ENCODE measurements at regions not wholly inside any gene's neighbourhood (a gene's known extent, or its start where the extent isn't known, plus 50 kb on each side); places are given as distances from the start of the nearest gene placed in this dataset.
"Not testable (repeated sequence)": the region's sequence is repeated elsewhere in the genome, so short reads cannot be mapped to it uniquely, and the experiment has no call there.

- DNase-seq: no peak
Observed at GRCh38 chr7:46932306-46932675, 649.6 kb downstream of the TNS3 start.

- DNase-seq: no peak
Observed at GRCh38 chr7:46930366-46930765, 651.5 kb downstream of the TNS3 start.

GRCh38 chr7:46929359-46929758 is 652.6 kb downstream of the TNS3 start:
- no peak for DNase-seq

GRCh38 chr7:46928719-46929118 is 653.2 kb downstream of the TNS3 start:
- no peak for DNase-seq

GRCh38 chr7:46927131-46927810 is 654.6 kb downstream of the TNS3 start:
- no peak for DNase-seq

- no peak for DNase-seq
Observed at GRCh38 chr7:46916581-46916980, 665.3 kb downstream of the TNS3 start.

- no peak for DNase-seq
Observed at GRCh38 chr7:46912692-46913091, 669.2 kb downstream of the TNS3 start.

- no peak for DNase-seq
Observed at GRCh38 chr7:46909601-46910051, 672.3 kb downstream of the TNS3 start.

- DNase-seq: no peak
Observed at GRCh38 chr7:46908770-46909169, 673.1 kb downstream of the TNS3 start.

- DNase-seq: not testable (repeated sequence)
Observed at GRCh38 chr7:46904523-46904922, 677.4 kb downstream of the TNS3 start.

GRCh38 chr7:46902463-46902862 is 679.4 kb downstream of the TNS3 start:
- DNase-seq: no peak

GRCh38 chr7:46900312-46901263 is 681.3 kb downstream of the TNS3 start:
- DNase-seq: no peak

GRCh38 chr7:46897381-46897780 is 684.5 kb downstream of the TNS3 start:
- DNase-seq: no peak

GRCh38 chr7:46886669-46887374 is 695.1 kb downstream of the TNS3 start:
- DNase-seq: no peak

GRCh38 chr7:46885167-46885566 is 696.7 kb downstream of the TNS3 start:
- DNase-seq: no peak

GRCh38 chr7:46881507-46882127 is 700.3 kb downstream of the TNS3 start:
- no peak for DNase-seq

- DNase-seq: no peak
Observed at GRCh38 chr7:46880508-46881196, 701.3 kb downstream of the TNS3 start.

GRCh38 chr7:46879783-46880182 is 702.1 kb downstream of the TNS3 start:
- DNase-seq: no peak

- no peak for DNase-seq
Observed at GRCh38 chr7:46871516-46871915, 710.4 kb downstream of the TNS3 start.

GRCh38 chr7:46864716-46865115 is 717.2 kb downstream of the TNS3 start:
- no peak for DNase-seq

GRCh38 chr7:46859963-46860475 is 721.9 kb downstream of the TNS3 start:
- DNase-seq: no peak

GRCh38 chr7:46855851-46856250 is 726.1 kb downstream of the TNS3 start:
- DNase-seq: no peak

Measured in NCI-H345 (cell line).